SJCRH30 (cell line): ENCODE measurements at regions not wholly inside any gene's neighbourhood (a gene's known extent, or its start where the extent isn't known, plus 50 kb on each side); places are given as distances from the start of the nearest gene placed in this dataset.

Source experiments
- DNase-seq, 2 experiments: peaks; one replicate each; pipeline ENCODE4 v3.0.0-alpha.2; 2015 to 2020
- H3K27ac ChIP-seq: fragments of 250-450 bp; sonication (Bioruptor Pico); 2 replicates; pipeline ENCODE4 v1.5.1; 2020; ENCODE audit warnings: mild to moderate bottlenecking, moderate library complexity
- H3K27me3 ChIP-seq: fragments of 250-450 bp; sonication (Bioruptor Pico); 2 replicates; pipeline ENCODE4 v1.5.1; 2020; ENCODE audit warnings: mild to moderate bottlenecking, moderate library complexity
- H3K36me3 ChIP-seq: fragments of 250-450 bp; sonication (Bioruptor Pico); 2 replicates; pipeline ENCODE4 v1.5.1; 2020; ENCODE audit warnings: mild to moderate bottlenecking, moderate library complexity
- H3K4me1 ChIP-seq: fragments of 250-450 bp; sonication (Bioruptor Pico); 2 replicates; pipeline ENCODE4 v1.5.1; 2020; ENCODE audit warnings: mild to moderate bottlenecking, moderate library complexity
- H3K4me3 ChIP-seq: fragments of 250-450 bp; sonication (Bioruptor Pico); 2 replicates; pipeline ENCODE4 v1.5.1; 2020; ENCODE audit warnings: mild to moderate bottlenecking, moderate library complexity
- H3K9me3 ChIP-seq: fragments of 250-450 bp; sonication (Bioruptor Pico); replicated peaks from 2 replicates; pipeline ENCODE4 v1.5.1; 2020; ENCODE audit warnings: mild to moderate bottlenecking, moderate library complexity

DNA sequence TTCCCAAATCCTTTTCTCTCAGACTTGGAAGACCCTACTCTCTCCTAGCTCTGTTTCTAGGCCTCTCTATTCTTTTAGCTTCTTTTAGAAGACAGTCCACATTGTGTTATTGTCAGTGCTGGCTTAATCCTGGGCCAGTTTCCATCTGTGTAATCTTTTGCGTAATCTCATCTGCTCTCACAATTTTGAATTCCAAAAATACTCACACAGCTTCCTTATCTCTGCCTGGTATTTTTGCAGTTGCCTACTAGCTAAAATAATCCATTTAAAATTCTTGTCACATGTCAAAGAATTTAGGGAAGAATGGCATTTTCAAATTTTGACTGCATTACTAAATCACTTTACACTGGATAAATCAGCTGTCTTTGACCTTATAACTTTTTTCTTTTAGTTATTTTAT is 200.6 kb upstream of the MEX3C start:
- no peak for DNase-seq
- no peaks in the 10 kb centered on the region for H3K9me3 ChIP-seq
- peaks cover 6% of the 10 kb centered on the region; the same call in 1 of the 2 replicates for H3K36me3 ChIP-seq
- H3K4me1 ChIP-seq: no peaks in the 10 kb centered on the region
- H3K27ac ChIP-seq: no peak overlapping the region
- no peak overlapping the region for H3K4me3 ChIP-seq
- H3K27me3 ChIP-seq: no peaks in the 10 kb centered on the region

DNA sequence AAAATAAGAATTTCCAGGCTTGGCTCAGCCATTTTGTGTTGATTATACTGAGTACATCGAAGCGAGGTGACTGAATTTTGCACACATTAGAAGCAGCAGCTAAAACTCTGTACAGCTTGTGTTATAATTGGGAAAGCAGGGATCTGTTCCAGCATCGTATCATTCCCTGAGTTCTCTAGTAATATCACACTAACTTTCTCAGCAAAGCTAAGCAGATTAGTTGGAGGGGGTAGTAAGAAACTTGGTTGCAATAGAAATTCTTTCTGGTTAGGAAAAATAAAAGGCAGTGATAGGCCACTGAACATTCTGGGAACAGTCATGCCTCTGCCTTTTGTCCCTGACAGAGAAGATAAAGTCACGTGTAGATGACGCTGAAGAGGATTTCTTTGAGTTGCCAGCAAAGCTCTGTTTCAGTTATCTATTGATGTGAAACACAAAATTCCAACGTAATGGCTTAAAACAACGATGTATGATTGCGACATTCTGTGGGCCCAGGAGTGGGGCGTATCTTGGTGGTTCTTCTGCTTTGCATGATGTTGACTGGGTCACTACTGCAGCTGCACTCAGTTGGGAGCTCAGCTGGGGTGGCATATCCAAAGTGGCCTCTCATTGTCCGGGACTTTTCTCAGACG is 202.1 kb upstream of the MEX3C start:
- Histone ChIP-seq H3K9me3 (no peaks in the 10 kb centered on the region), H3K4me1 (no peaks in the 10 kb centered on the region), H3K36me3 (peaks cover 11% of the 10 kb centered on the region; the same call in 1 of the 2 replicates), H3K4me3 (no peak overlapping the region), H3K27me3 (no peaks in the 10 kb centered on the region), H3K27ac (no peak overlapping the region)
- no peak for DNase-seq

DNA sequence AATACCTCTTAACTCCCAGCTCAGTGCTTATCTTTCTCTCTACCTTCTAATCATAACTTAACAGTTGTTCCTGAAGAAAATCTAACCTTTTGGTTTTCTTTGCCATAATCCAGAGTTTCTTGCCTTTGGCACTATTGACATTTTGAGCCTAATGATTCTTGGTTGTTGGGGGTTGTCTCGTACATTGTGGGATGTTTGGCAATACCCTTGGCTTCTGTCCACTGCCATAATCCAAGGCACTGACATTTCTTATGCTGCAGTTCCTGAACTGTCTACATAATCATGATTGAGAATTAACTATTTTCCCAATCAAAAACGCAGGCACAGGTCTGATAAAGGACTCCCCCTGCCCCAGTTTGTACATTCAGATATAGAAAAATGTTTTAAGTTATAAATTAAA is 203.2 kb upstream of the MEX3C start:
- no peaks in the 10 kb centered on the region for H3K27me3 ChIP-seq
- no peak overlapping the region for H3K4me3 ChIP-seq
- no peak for DNase-seq
- no peaks in the 10 kb centered on the region for H3K9me3 ChIP-seq
- H3K4me1 ChIP-seq: no peaks in the 10 kb centered on the region
- peaks cover 16% of the 10 kb centered on the region for H3K36me3 ChIP-seq
- H3K27ac ChIP-seq: no peak overlapping the region

DNA sequence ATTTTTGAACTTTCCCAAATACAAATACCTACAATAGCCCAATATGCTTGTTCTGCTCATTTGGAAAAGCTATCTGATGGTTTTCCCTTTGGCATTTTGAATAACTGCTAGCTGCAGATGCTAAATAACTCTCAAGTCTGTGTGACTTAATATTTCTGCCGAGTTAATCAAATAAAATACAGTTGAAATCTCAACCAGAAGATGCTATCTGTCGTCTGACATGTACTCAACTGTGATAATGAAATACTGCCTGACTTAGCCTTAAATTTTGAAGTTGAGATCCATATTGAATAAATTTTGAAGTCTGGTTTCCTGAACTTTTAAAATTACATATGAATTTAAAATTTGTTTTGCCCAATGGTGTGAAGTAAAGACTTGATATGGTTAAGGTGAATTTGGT is 204.4 kb upstream of the MEX3C start:
- Histone ChIP-seq H3K36me3 (peaks cover 14% of the 10 kb centered on the region), H3K27ac (no peak overlapping the region)
- DNase-seq: no peak

DNA sequence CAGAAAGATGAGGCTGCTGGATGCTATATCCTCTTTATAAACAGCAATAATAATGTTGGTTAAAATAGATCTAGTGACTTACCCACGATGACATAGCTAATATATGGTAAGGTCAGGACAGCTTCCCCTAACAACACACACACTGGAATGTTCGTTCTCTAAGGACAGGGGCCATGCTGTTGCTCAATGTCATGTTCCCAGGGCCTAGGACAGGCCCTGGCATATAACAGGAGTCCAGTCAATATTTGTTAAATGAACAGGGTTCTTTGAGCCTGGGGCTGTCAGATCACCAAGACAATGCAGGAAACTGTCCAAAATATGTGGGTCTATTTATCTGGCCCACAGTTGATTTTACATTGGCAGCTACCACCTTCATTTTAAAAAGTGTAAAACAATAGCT is 207.1 kb upstream of the MEX3C start:
- Histone ChIP-seq H3K27me3 (no peaks in the 10 kb centered on the region), H3K36me3 (peaks cover 12% of the 10 kb centered on the region), H3K9me3 (no peaks in the 10 kb centered on the region), H3K27ac (no peak overlapping the region), H3K4me1 (no peaks in the 10 kb centered on the region), H3K4me3 (no peak overlapping the region)
- DNase-seq: no peak

More for the DNA sequence above, 204.4 kb upstream of the MEX3C start:
- Histone ChIP-seq H3K9me3 (no peaks in the 10 kb centered on the region), H3K4me3 (no peak overlapping the region), H3K27me3 (no peaks in the 10 kb centered on the region), H3K4me1 (no peaks in the 10 kb centered on the region)

DNA sequence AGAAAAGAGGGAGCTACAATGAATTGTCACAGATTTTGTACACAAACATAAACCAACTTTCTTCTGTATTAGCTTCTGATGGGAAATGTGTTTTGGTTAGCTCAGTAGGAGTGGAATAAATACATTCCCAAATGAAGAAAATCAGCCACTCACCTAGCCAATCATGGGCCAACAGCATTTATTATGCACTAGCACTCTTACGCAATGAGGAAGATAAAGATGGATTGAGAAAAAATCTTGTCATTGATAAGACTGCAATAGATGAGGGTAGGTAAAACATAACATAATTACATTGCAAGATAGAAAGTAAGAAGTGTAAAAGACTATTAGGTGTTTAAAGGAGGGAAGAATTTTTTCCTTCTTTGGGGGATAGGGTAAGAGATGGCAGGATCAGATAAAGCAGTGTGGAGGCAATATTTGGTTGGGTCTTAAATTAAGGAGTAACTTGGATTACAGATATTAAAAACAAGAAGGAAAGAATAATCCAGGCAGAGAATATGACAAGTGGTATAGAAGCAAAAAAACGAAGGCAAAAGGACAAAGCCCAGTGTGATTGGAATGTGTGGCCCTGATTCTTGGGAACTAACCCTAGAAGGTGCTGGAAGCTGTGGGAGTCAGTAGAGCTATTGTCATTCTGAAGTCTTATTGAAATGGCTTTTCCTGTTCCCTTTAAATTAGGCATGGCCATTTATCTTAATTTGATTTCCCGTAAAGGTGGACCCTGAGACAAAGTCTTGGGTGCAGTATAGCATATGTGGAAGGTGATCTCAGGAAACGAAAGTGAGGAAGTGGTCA is 208.4 kb upstream of the MEX3C start:
- Histone ChIP-seq H3K4me1 (no peaks in the 10 kb centered on the region), H3K27me3 (no peaks in the 10 kb centered on the region), H3K36me3 (peaks cover 17% of the 10 kb centered on the region), H3K27ac (no peak overlapping the region), H3K4me3 (no peak overlapping the region), H3K9me3 (no peaks in the 10 kb centered on the region)
- DNase-seq: no peak

DNA sequence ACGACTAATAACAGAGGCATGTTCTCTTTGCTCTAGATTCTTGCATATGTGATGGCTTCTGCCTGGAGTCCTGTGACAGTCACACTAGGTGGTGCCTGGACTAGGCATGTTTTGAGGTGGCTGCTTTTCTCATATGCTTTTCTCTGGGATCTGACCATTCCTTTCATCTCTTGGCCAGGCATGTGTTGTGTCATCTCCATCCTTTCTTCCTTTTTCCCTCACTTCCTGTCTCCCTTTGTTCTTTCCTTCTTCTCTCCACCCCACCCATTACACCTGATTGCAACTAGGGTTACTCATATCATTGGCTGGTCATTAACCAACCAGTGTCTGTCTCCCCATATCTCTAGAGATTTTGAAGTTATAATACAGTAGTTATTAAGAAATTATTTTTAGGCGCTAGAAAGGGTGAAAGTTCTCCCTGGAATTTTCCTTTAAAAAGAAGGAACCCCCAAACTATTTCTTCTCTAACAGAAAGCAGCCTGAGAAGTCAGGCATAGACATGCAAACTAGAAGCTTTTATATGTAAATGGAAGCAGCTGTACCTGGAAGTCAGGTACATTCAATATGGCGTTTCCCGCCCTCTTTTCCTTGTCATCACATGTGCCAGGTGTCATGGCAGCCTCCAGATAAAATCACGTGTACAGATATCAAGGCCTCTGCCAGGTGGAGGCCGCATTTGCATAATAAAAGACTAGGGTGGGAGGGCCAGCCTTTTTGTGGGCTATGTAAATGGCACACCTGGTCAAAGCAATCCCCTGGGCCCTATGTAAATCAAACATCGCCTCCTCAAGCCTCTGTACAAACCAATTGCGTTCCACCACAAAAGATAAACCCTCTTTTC is 220.4 kb upstream of the MEX3C start:
- Histone ChIP-seq H3K4me3 (no peak overlapping the region), H3K36me3 (no peaks in the 10 kb centered on the region; the same call in 1 of the 2 replicates), H3K9me3 (no peaks in the 10 kb centered on the region), H3K4me1 (no peaks in the 10 kb centered on the region), H3K27ac (no peak overlapping the region), H3K27me3 (no peaks in the 10 kb centered on the region)
- DNase-seq: no peak

DNA sequence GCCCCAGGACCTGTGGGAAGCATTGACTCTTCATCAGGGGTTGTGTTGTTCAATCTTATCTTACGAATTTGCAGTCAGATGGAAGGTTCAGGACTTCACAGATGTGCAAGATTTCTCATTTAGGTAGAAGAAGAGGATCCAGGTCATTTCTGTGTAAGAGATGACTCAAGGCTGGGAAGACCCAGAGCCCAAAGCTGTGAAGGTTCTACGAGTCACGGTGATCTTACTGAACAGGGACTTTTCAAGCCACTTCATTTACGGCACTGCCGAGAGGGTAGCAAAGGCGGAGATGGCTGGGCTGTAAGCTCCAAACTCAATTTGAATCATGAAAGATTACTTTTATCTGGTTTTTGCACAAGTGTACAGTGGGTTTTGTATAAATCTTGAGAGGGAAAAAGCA is 228.0 kb upstream of the MEX3C start:
- no peaks in the 10 kb centered on the region for H3K4me1 ChIP-seq
- H3K27ac ChIP-seq: no peak overlapping the region
- no peak overlapping the region for H3K4me3 ChIP-seq
- H3K27me3 ChIP-seq: no peaks in the 10 kb centered on the region
- H3K9me3 ChIP-seq: no peaks in the 10 kb centered on the region
- no peaks in the 10 kb centered on the region for H3K36me3 ChIP-seq
- DNase-seq: no peak

DNA sequence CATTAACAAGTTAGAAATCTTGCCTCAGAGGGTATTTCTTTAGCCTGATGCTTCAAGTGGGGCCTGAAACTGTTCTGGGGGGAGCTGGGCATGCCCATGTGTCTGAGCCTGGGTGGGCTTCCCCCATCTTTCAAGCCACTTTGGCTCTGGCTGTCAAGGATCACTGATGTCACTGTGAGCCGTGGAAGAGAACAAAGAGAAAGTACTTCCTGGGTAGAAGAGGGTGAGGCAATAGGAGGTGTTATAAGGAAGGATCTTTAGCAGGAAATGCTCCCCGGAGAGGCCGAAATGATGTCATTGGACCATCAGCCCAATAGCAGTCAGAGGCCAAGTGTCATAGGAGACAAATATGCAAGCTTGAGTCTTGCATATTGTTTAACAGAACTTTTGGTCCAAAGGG is 228.4 kb upstream of the MEX3C start:
- H3K36me3 ChIP-seq: no peaks in the 10 kb centered on the region; the same call in 1 of the 2 replicates
- no peaks in the 10 kb centered on the region for H3K9me3 ChIP-seq
- H3K27ac ChIP-seq: no peak overlapping the region
- H3K4me3 ChIP-seq: no peak overlapping the region
- no peaks in the 10 kb centered on the region for H3K4me1 ChIP-seq
- DNase-seq: no peak
- no peaks in the 10 kb centered on the region for H3K27me3 ChIP-seq

DNA sequence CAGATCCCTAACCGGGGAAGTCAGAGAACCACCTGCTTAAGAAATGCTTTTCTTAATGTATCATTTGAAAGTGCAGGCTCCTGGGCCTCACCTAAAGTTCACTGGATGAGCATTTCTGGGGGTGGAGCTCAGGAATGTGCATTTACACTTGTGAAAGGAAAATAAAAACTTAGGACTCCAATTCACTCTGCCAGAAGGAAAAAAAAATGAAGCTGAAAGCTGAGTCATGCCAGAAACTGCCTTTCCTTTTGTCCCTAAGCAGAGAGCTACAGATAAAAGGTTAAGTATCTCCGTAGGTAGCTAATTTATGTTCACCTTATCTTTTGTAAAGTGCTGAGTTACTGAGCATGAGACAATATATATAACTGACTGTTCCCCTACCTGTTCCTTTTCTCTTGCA is 229.5 kb upstream of the MEX3C start:
- Histone ChIP-seq H3K9me3 (no peaks in the 10 kb centered on the region), H3K27me3 (no peaks in the 10 kb centered on the region), H3K4me3 (no peak overlapping the region), H3K27ac (no peak overlapping the region), H3K36me3 (no peaks in the 10 kb centered on the region; the same call in 1 of the 2 replicates), H3K4me1 (no peaks in the 10 kb centered on the region)
- DNase-seq: no peak

DNA sequence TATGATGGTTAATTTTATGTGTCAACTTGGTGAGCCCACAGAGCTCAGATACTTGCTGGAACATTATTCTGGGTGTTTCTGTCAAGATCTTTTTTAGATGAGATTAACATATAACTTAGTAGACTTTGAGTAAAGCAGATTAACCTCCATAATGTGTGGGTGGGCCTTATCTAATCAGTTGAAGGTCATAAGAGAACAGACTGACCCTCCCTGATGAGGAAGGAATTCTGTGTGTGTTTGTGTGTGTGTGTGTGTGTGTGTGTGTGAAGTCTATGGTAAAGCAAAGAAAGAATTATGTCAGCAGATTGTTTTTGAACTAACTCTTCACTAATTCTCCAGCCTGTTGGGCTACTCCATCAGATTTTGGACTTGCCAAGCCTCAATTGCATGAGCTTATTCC is 232.2 kb upstream of the MEX3C start:
- Histone ChIP-seq H3K27ac (no peak overlapping the region), H3K9me3 (no peaks in the 10 kb centered on the region), H3K4me1 (no peaks in the 10 kb centered on the region), H3K27me3 (no peaks in the 10 kb centered on the region), H3K4me3 (no peak overlapping the region), H3K36me3 (no peaks in the 10 kb centered on the region; the same call in 1 of the 2 replicates)
- DNase-seq: no peak

DNA sequence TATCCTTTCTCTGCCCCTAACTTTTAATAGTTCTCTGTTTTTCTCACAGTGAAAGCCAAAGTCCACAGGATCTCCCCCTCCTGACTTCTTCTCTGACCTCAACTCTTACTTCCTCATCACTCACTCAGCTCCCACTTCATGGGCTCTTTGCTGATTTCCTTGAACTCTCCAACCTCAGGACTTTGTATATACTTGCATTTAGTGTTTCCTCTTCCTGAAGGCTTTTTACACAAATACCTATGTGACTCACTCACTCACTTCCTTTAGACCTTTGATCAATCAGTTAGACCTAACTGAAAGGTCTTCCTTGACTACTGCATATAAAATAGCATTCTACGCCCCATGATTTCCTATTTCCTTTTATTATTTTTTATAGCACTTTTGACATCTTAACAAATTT is 233.1 kb upstream of the MEX3C start:
- Histone ChIP-seq H3K4me1 (no peaks in the 10 kb centered on the region), H3K4me3 (no peak overlapping the region), H3K27ac (no peak overlapping the region), H3K27me3 (no peaks in the 10 kb centered on the region), H3K9me3 (no peaks in the 10 kb centered on the region), H3K36me3 (no peaks in the 10 kb centered on the region; the same call in 1 of the 2 replicates)
- DNase-seq: no peak

DNA sequence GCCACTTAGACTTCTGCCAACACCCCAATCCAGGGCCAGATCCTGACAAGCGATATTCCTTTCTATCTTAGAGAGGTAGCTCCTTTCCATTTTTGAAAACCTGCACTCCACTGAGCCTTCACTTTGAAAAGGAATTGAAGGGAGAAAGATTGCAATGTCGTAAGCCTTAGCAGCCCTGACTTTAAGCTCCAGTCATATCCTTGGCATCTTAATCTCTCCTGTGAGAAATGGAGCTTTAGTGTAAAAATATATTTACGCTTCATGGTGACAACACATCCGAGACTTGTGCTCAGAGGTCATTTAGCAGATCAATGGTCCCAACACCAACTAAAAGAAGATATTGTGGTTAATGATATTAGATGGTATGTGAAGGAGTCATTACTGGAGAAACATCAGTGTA is 235.8 kb upstream of the MEX3C start:
- DNase-seq: no peak
- no peaks in the 10 kb centered on the region for H3K4me1 ChIP-seq
- H3K36me3 ChIP-seq: no peaks in the 10 kb centered on the region; the same call in 1 of the 2 replicates
- H3K9me3 ChIP-seq: no peaks in the 10 kb centered on the region
- H3K4me3 ChIP-seq: no peak overlapping the region
- no peaks in the 10 kb centered on the region for H3K27me3 ChIP-seq
- no peak overlapping the region for H3K27ac ChIP-seq

DNA sequence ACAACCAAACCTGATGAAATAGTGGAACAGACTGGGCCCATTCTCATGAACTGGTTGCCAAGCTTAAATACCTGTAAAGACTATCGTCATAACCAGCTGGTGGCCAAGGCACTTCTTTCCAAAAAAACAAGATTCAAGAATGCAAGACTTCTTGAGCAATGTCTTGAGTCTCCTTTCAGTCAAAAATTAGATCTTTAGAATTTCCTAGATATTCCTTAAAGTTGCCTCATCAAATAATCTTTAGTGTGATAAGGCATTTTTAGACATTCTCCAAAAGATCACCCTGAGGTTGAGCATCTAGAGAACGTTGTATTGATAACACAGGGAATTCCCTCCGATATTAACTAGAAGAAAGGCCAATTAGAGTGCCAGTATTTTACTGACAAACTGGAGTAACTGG is 236.4 kb upstream of the MEX3C start:
- no peaks in the 10 kb centered on the region for H3K27me3 ChIP-seq
- no peaks in the 10 kb centered on the region for H3K4me1 ChIP-seq
- no peaks in the 10 kb centered on the region; the same call in 1 of the 2 replicates for H3K36me3 ChIP-seq
- DNase-seq: no peak
- no peak overlapping the region for H3K4me3 ChIP-seq
- no peaks in the 10 kb centered on the region for H3K9me3 ChIP-seq
- no peak overlapping the region for H3K27ac ChIP-seq
